ENCODE measurements at regions not wholly inside any gene's neighbourhood (a gene's known extent, or its start where the extent isn't known, plus 50 kb on each side); places are given as distances from the start of the nearest gene placed in this dataset.

GRCh38 chr6:169866140-169866534 lies 114.7 kb downstream of the ERMARD start (continued):
- no peak for TF ChIP-seq JUNB (IDR thresholded peaks at IDR 0.05; ENCODE audit: unreplicated experiment)
- TF ChIP-seq REST (IDR thresholded peaks at IDR 0.05; ENCODE audit: unreplicated experiment), result no peak
- no peak for TF ChIP-seq CREB1 (CRISPR knock-in tag; IDR thresholded peaks at IDR 0.05; ENCODE audit: low read depth)
- TF ChIP-seq ZNF331 (CRISPR knock-in tag; IDR thresholded peaks at IDR 0.05; ENCODE audit: low read depth), result no peak
- no peak for TF ChIP-seq ETS1 (IDR thresholded peaks at IDR 0.05)

GRCh38 chr6:169865346-169866139 lies 114.1 kb downstream of the ERMARD start:
- Histone ChIP-seq H4K20me1 (replicated peaks; ENCODE audit: insufficient read depth) (no peaks in the 10 kb centered on the region), H3K9me2 (ENCODE audit: insufficient read depth) (no peaks in the 10 kb centered on the region), H3K79me2 (replicated peaks; ENCODE audit: insufficient read depth) (no peaks in the 10 kb centered on the region), H3K27ac (ENCODE audit: low read depth) (no peak overlapping the region), H3K4me3 (no peak overlapping the region), H3K36me3 (ENCODE audit: insufficient read depth) (no peaks in the 10 kb centered on the region), H3K4me1 (ENCODE audit: insufficient read depth) (no peaks in the 10 kb centered on the region), H3K27me3 (ENCODE audit: insufficient read depth) (no peaks in the 10 kb centered on the region), H3F3A (replicated peaks; ENCODE audit: low read depth) (no peaks in the 10 kb centered on the region), H2AFZ (no peak overlapping the region), H3K4me2 (no peak overlapping the region)
- no peak for DNase-seq (ENCODE audit: low spot score)
- no peak overlapping the region for H3K4me3 Mint-ChIP-seq
- H3K4me1 Mint-ChIP-seq, result no peaks in the 10 kb centered on the region; the same call in 2 of the 3 replicates
- H3K27me3 Mint-ChIP-seq (ENCODE audit: insufficient read depth, low read depth, poor library complexity), result peaks cover 12% of the 10 kb centered on the region
- ATAC-seq, result no peak
- TF ChIP-seq ZNF114 (CRISPR knock-in tag; IDR thresholded peaks at IDR 0.05) (no peak), EZH2phosphoT487 (IDR thresholded peaks at IDR 0.05; ENCODE audit: unreplicated experiment) (no peak), POLR2AphosphoS5 (IDR thresholded peaks at IDR 0.05; ENCODE audit: low read depth) (no peak), REST (IDR thresholded peaks at IDR 0.05; ENCODE audit: unreplicated experiment) (no peak), CREB1 (CRISPR knock-in tag; IDR thresholded peaks at IDR 0.05; ENCODE audit: low read depth) (no peak), NANOG (IDR thresholded peaks at IDR 0.05; ENCODE audit: borderline replicate concordance) (no peak), ZNF462 (CRISPR knock-in tag; IDR thresholded peaks at IDR 0.05) (no peak)
- no peak overlapping the region for H3K27ac Mint-ChIP-seq
- no peaks in the 10 kb centered on the region; the same call in 1 of the 3 replicates for H3K9me3 Mint-ChIP-seq
- H3K36me3 Mint-ChIP-seq (ENCODE audit: low read depth), result no peaks in the 10 kb centered on the region; the same call in 2 of the 3 replicates

All from GM23338 (cell line).